NCI-H1694 treated with DMSO at 0.1 percent for 48 hours (cell line): ENCODE measurements at regions not wholly inside any gene's neighbourhood (a gene's known extent, or its start where the extent isn't known, plus 50 kb on each side); places are given as distances from the start of the nearest gene placed in this dataset.
"Not testable (repeated sequence)": the region's sequence is repeated elsewhere in the genome, so short reads cannot be mapped to it uniquely, and the experiment has no call there.

Experiments
- DNase-seq: peaks from one replicate; lab custom pipeline; 2025; lab: John Stamatoyannopoulos, UW

DNA sequence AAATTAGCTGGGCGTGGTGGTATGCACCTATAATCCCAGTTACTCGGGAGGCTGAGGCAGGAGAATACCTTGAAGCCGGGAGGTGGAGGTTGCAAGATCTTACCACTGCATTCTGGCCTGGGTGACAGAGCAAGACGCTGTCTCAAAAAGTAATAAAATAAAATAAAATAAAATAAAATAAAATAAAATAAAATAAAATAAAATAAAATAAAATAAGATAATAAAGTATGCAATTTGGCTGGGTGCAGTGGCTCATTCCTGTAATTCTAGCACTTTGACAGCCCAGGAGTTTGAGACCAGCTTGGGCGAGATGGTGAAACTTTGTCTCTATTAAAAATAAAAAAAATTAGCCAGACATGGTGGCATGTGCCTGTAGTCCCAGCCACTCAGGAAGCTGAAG, 85.6 kb upstream of the XPO1 start:
- DNase-seq, result no peak

- no peak for DNase-seq
Observed at GRCh38 chr2:61620244-61621159, 82.3 kb upstream of the XPO1 start.

DNA sequence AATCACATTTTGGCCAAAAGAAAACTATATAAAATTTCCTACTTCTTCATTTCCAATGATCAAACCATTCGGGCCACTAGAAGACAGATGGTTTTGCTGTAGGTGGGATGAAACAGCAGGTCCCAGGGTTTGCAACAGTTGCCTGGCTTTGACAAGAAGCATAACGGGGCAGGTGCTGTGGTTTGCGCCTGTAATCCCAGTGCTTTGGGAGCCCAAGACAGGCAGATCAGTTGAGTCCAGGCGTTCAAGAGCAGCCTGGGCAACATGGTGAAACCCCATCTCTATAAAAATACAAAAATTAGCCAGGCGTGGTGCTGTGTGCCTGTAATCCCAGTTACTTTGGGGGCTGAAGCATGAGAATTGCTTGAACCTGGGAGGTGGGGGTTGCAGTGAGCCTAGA, 81.4 kb upstream of the XPO1 start:
- DNase-seq, result no peak

GRCh38 chr2:61617610-61618009, 79.5 kb upstream of the XPO1 start:
- DNase-seq, result no peak

DNA sequence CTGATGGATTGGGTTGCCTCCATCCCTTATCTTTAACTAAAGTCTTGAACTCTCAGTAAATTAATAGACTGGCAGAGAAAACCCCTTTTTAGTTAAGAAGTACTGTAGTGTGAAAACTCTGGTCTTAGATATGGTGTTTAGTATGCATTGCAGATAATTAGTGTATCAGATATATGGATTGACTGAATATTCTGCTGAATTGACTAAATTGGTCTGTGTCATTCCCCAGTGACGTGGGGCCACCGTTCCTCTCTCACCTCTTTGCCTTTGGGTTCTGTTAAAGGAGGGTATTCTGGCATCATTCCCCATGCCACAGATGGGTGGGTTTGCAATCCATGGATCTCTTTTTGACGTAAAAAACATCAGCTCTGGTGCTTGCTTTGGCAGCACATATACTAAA, 67.1 kb upstream of the XPO1 start:
- no peak for DNase-seq

GRCh38 chr2:61604433-61604832, 66.3 kb upstream of the XPO1 start:
- DNase-seq, result no peak

DNA sequence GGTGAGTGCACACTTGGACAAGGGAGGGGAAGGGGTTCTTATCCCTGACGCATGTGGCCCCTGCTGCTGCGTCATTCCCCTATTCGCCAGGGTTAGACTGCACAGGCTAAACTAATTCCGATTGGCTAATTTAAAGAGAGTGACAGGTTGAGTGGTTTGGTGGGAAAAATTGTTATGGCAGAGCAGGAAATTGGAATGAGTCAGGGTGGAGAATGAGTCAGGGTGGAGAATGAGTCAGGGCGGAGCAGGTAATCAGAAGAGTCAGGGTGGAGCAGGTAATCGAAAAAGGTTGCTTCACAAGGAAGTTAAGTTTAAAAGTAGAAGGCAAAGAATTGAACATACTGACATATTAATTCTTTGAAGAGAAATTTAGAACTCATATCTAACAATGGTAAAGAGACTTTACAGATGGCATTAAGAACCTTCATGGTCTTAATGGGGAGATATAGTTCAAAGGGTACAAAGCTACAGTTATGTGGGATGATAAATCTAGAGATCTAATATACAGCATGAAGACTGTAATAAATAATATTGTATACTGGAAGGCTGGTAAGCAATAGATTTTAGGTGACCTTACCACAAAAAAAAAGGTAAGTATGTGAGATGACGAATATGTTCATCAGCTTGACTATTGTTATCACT, 60.5 kb upstream of the XPO1 start:
- DNase-seq, result not testable (repeated sequence)

- no peak for DNase-seq
Observed at GRCh38 chr2:61597300-61598289, 59.4 kb upstream of the XPO1 start.

- DNase-seq, result not testable (repeated sequence)
Observed at GRCh38 chr2:61594201-61594600, 56.0 kb upstream of the XPO1 start.

GRCh38 chr2:61593648-61594047, 55.5 kb upstream of the XPO1 start:
- DNase-seq, result not testable (repeated sequence)

GRCh38 chr2:61590214-61590613, 52.1 kb upstream of the XPO1 start:
- no peak for DNase-seq

DNA sequence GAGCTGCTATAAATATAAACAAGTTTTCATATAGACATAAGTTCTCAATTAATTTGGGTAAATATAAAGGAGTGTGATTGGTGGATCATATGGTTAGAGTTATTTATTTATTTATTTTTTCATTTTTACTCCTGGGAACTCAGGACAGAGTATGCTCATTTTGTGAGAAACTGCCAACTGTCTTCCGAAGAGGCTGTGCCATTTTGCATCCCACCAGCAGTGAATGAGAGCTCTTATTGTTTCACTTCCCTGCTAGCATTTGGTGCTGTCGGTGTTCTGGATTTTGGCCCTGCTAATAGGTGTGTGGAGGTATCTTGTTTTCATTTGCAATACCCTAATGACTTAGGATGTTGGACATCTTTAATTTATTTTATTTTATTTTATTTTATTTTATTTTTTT, 50.4 kb upstream of the XPO1 start:
- no peak for DNase-seq
